HCT116 (cell line): ENCODE measurements at regions not wholly inside any gene's neighbourhood (a gene's known extent, or its start where the extent isn't known, plus 50 kb on each side); places are given as distances from the start of the nearest gene placed in this dataset.

Experiments
- CEBPB ChIP-seq: IDR thresholded peaks from 2 replicates; pipeline ENCODE4 v1.6.1; 2012; ENCODE audit warnings: low read depth
- CTCF ChIP-seq, 3 experiments: fragments of 200-600 bp in 1 of 3; sonication (generic) in 1 of 3; IDR thresholded peaks in 2 of 3; conservative IDR thresholded peaks in 1 of 3; 2 replicates each; pipeline ENCODE4 v1.5.1; 2012 to 2017; ENCODE audit warnings: low read depth in 2 of 3, low read length in 2 of 3, antibody characterized with exemption in 1 of 3, borderline replicate concordance in 1 of 3, control low read depth in 1 of 3, mild to moderate bottlenecking in 1 of 3, mixed read lengths in 1 of 3, mixed run types in 1 of 3, moderate library complexity in 1 of 3; ENCODE audit not compliant: insufficient read depth in 1 of 3
- MAX ChIP-seq: IDR thresholded peaks from 2 replicates; pipeline ENCODE4 v1.6.1; 2012
- POLR2A ChIP-seq: IDR thresholded peaks from 2 replicates; pipeline ENCODE4 v1.7.0; 2011; ENCODE audit warnings: borderline replicate concordance; ENCODE audit not compliant: insufficient read depth, insufficient read length; ENCODE audit errors: extremely low read depth
- POLR2AphosphoS5 ChIP-seq: IDR thresholded peaks from 2 replicates; pipeline ENCODE4 v1.6.1; 2011; ENCODE audit warnings: mild to moderate bottlenecking, low read depth, low read length, moderate library complexity
- ZNF274 ChIP-seq: fragments of 200-500 bp; sonication (Bioruptor generic); IDR thresholded peaks from 2 replicates; pipeline ENCODE4 v1.6.1; 2014; ENCODE audit warnings: mild to moderate bottlenecking, low read depth, low read length, inconsistent platforms

- TF ChIP-seq CTCF (IDR thresholded peaks at IDR 0.05 in 2 of 3, conservative IDR thresholded peaks at IDR 0.05 in 1 of 3; ENCODE audit: borderline replicate concordance in 1 of 3, insufficient read depth in 1 of 3, low read depth in 2 of 3, low read length in 2 of 3) (no peak), ZNF274 (no peak), POLR2A (no peak), CEBPB (no peak), MAX (no peak), POLR2AphosphoS5 (no peak)
Measured at GRCh38 chr4:62285026-62285425, 1084.9 kb downstream of the ADGRL3 start.
